ENCODE measurements at regions not wholly inside any gene's neighbourhood (a gene's known extent, or its start where the extent isn't known, plus 50 kb on each side); places are given as distances from the start of the nearest gene placed in this dataset.
"Not testable (repeated sequence)": the region's sequence is repeated elsewhere in the genome, so short reads cannot be mapped to it uniquely, and the experiment has no call there.

- DNase-seq (ENCODE audit: low read depth in 2 of 3, low spot score in 2 of 3): no peak
These were observed 189.9 kb upstream of the NDUFV2 start for GRCh38 chr18:8912348-8913326.

- not testable (repeated sequence) for DNase-seq (ENCODE audit: low read depth in 2 of 3, low spot score in 2 of 3)
These were observed 188.7 kb upstream of the NDUFV2 start for GRCh38 chr18:8913606-8914403.

- not testable (repeated sequence) for DNase-seq (ENCODE audit: low read depth in 2 of 3, low spot score in 2 of 3)
These were observed 187.9 kb upstream of the NDUFV2 start for GRCh38 chr18:8914404-8915264.

GRCh38 chr18:8920856-8921787 lies 181.4 kb upstream of the NDUFV2 start:
- not testable (repeated sequence) for DNase-seq (ENCODE audit: low read depth in 2 of 3, low spot score in 2 of 3)

- DNase-seq (ENCODE audit: low read depth in 2 of 3, low spot score in 2 of 3): no peak
These were observed 176.0 kb upstream of the NDUFV2 start for GRCh38 chr18:8926464-8926863.

- no peak for DNase-seq (ENCODE audit: low read depth in 2 of 3, low spot score in 2 of 3)
These were observed 174.5 kb upstream of the NDUFV2 start for GRCh38 chr18:8928044-8928443.

GRCh38 chr18:8928847-8929780 lies 173.4 kb upstream of the NDUFV2 start:
- no peak for DNase-seq (ENCODE audit: low read depth in 2 of 3, low spot score in 2 of 3)

GRCh38 chr18:8930990-8931616 lies 171.4 kb upstream of the NDUFV2 start:
- DNase-seq (ENCODE audit: low read depth in 2 of 3, low spot score in 2 of 3): no peak

- no peak for DNase-seq (ENCODE audit: low read depth in 2 of 3, low spot score in 2 of 3)
These were observed 169.6 kb upstream of the NDUFV2 start for GRCh38 chr18:8932866-8933265.

GRCh38 chr18:8933714-8934284 lies 168.7 kb upstream of the NDUFV2 start:
- DNase-seq (ENCODE audit: low read depth in 2 of 3, low spot score in 2 of 3): no peak

GRCh38 chr18:8935346-8935745 lies 167.2 kb upstream of the NDUFV2 start:
- DNase-seq (ENCODE audit: low read depth in 2 of 3, low spot score in 2 of 3): not testable (repeated sequence)

GRCh38 chr18:8936619-8937018 lies 165.9 kb upstream of the NDUFV2 start:
- DNase-seq (ENCODE audit: low read depth in 2 of 3, low spot score in 2 of 3): no peak

GRCh38 chr18:8937160-8938094 lies 165.1 kb upstream of the NDUFV2 start:
- no peak for DNase-seq (ENCODE audit: low read depth in 2 of 3, low spot score in 2 of 3)

- DNase-seq (ENCODE audit: low read depth in 2 of 3, low spot score in 2 of 3): no peak
These were observed 163.7 kb upstream of the NDUFV2 start for GRCh38 chr18:8938817-8939216.

- no peak for DNase-seq (ENCODE audit: low read depth in 2 of 3, low spot score in 2 of 3)
These were observed 160.2 kb upstream of the NDUFV2 start for GRCh38 chr18:8942021-8942908.

All from activated CD8-positive, alpha-beta memory T cell treated with anti-CD3 and anti-CD28 coated beads for 48 hours (primary cell).